K562 (cell line): ENCODE measurements at regions not wholly inside any gene's neighbourhood (a gene's known extent, or its start where the extent isn't known, plus 50 kb on each side); places are given as distances from the start of the nearest gene placed in this dataset.

Experiments used
- ATAC-seq: fragments of 200-7000 bp; cut with Tn5 transposase; 3 replicates; pipeline ENCODE4 v1.9.1; 2020; ENCODE audit warnings: moderate library complexity
- BruUV-seq: library from RNA; stranded (reverse); fragments of 400-500 nt; replicated peaks from 2 replicates; lab custom pipeline; 2021; lab: Mats Ljungman, UMichigan
- CTCF ChIA-PET: fragments of 300-600 bp; formaldehyde crosslinking; extraction: SDS; loops from one replicate; lab custom pipeline; 2021; ENCODE audit warnings: low intra/inter-chr PET ratio; lab: Yijun Ruan, JAX
- POLR2A ChIA-PET: fragments of 300-600, 350-650 bp; sonication (Branson Sonifier 250); formaldehyde crosslinking; extraction: SDS; loops from one replicate; lab custom pipeline; 2021; ENCODE audit warnings: antibody characterized with exemption, inconsistent platforms; lab: Yijun Ruan, JAX
- DNase-seq, 4 experiments: peaks; one replicate each; pipeline versions ENCODE4 v3.0.0 to v3.0.0-alpha.2; 2011 to 2018; ENCODE audit warnings: low spot score in 3 of 4, mixed read lengths in 3 of 4; ENCODE audit errors: extremely low read depth in 1 of 4
- FAIRE-seq: peaks from 2 replicates; lab custom pipeline; 2011; peaks lifted over from hg19 to GRCh38; lab: Jason Lieb, UNC
- H2AFZ ChIP-seq: 2 replicates; pipeline ENCODE4 v1.6.0; 2011; ENCODE audit warnings: low read depth, low read length, control low read depth, inconsistent platforms
- H3K27ac ChIP-seq: fragments of 200-600 bp; 3 replicates; pipeline ENCODE4 v1.8.0; 2011; ENCODE audit warnings: low read depth, mild to moderate bottlenecking, control low read depth, inconsistent platforms, low read length, moderate library complexity, mixed read lengths; ENCODE audit errors: extremely low read depth
- H3K27me3 ChIP-seq, 2 experiments: fragments of 300-600 bp in 1 of 2; 2 replicates in 1 of 2; 3 replicates in 1 of 2; pipeline versions ENCODE4 v1.6.0 to v1.8.0; 2011; ENCODE audit warnings: inconsistent platforms in 2 of 2, low read length in 2 of 2, mild to moderate bottlenecking in 1 of 2, mixed read lengths in 1 of 2, moderate library complexity in 1 of 2; ENCODE audit not compliant: control insufficient read depth in 2 of 2, insufficient read depth in 2 of 2
- H3K36me3 ChIP-seq: fragments of 300-600 bp; 3 replicates; pipeline ENCODE4 v1.8.0; 2011; ENCODE audit warnings: mild to moderate bottlenecking, low read length, inconsistent platforms; ENCODE audit not compliant: control insufficient read depth, insufficient read depth
- H3K4me1 ChIP-seq, 2 experiments: fragments of 200-600 bp in 1 of 2; replicated peaks in 1 of 2; 2 replicates in 1 of 2; 3 replicates in 1 of 2; pipeline versions ENCODE4 v1.5.1 to v1.8.0; 2011; ENCODE audit warnings: inconsistent platforms in 2 of 2, low read length in 2 of 2, mild to moderate bottlenecking in 1 of 2, mixed read lengths in 1 of 2, moderate library complexity in 1 of 2; ENCODE audit not compliant: control insufficient read depth in 2 of 2, insufficient read depth in 2 of 2
- H3K4me2 ChIP-seq: 2 replicates; pipeline ENCODE4 v1.6.1; 2011; ENCODE audit warnings: low read length, control low read depth, inconsistent platforms, mixed read lengths; ENCODE audit not compliant: insufficient read depth
- H3K4me3 ChIP-seq: fragments of 200-600 bp; sonication (generic), shearing (Covaris generic); 2 replicates; pipeline ENCODE4 v1.5.1; 2016; ENCODE audit warnings: control low read depth, inconsistent platforms
- H3K79me2 ChIP-seq: fragments of 200-600 bp; 3 replicates; pipeline ENCODE4 v1.8.0; 2011; ENCODE audit warnings: low read length, inconsistent platforms; ENCODE audit not compliant: control insufficient read depth, insufficient read depth
- H3K9ac ChIP-seq, 2 experiments: 2 replicates each; pipeline versions ENCODE4 v1.6.0 to v1.6.1; 2011; ENCODE audit warnings: low read depth in 2 of 2, low read length in 2 of 2, control low read depth in 1 of 2, inconsistent platforms in 1 of 2, mild to moderate bottlenecking in 1 of 2, mixed read lengths in 1 of 2; ENCODE audit not compliant: insufficient read depth in 1 of 2
- H3K9me1 ChIP-seq: one replicate; pipeline ENCODE4 v1.6.0; 2011; ENCODE audit warnings: inconsistent platforms, mild to moderate bottlenecking, low read length, moderate library complexity; ENCODE audit not compliant: control insufficient read depth, insufficient read depth
- H3K9me3 ChIP-seq: replicated peaks from 2 replicates; pipeline ENCODE4 v1.5.1; 2011; ENCODE audit warnings: low read depth, low read length, inconsistent platforms; ENCODE audit not compliant: control insufficient read depth, insufficient read depth
- H4K20me1 ChIP-seq: replicated peaks from 2 replicates; pipeline ENCODE4 v1.6.1; 2011; ENCODE audit warnings: low read length, inconsistent platforms, mixed read lengths; ENCODE audit not compliant: control insufficient read depth, insufficient read depth
- LEF1 ChIP-seq: fragments of 450-650 bp; IDR thresholded peaks from 2 replicates; pipeline ENCODE4 v1.6.1; 2016; ENCODE audit warnings: mild to moderate bottlenecking
- MCM2 ChIP-seq: fragments of 450-650 bp; IDR thresholded peaks from 2 replicates; pipeline ENCODE4 v1.6.1; 2017; ENCODE audit warnings: low read depth, mild to moderate bottlenecking
- NFE2 ChIP-seq: IDR thresholded peaks from 2 replicates; pipeline ENCODE4 v1.6.1; 2014; ENCODE audit warnings: antibody characterized with exemption, low read depth
- POU5F1 ChIP-seq: fragments of 150-350 bp; IDR thresholded peaks from 2 replicates; pipeline ENCODE4 v1.6.1; 2014; ENCODE audit warnings: borderline replicate concordance, low read length, low read depth, mild to moderate bottlenecking; ENCODE audit not compliant: partially characterized antibody
- SIRT6 ChIP-seq: IDR thresholded peaks from one replicate; pipeline ENCODE4 v1.6.1; 2012; ENCODE audit warnings: low read depth, mild to moderate bottlenecking, control low read depth, inconsistent platforms, low read length, moderate library complexity
- ZNF263 ChIP-seq: sonication (generic); formaldehyde crosslinking; IDR thresholded peaks from 2 replicates; pipeline ENCODE4 v1.8.0; 2022; ENCODE audit warnings: mild to moderate bottlenecking, missing genetic modification reagents, borderline replicate concordance
- ZNF75A ChIP-seq: fragments of 450-650 bp; formaldehyde crosslinking; IDR thresholded peaks from 2 replicates; pipeline ENCODE4 v1.4.0; 2020; ENCODE audit warnings: mild to moderate bottlenecking
- in situ Hi-C: fragments of 300-500 bp; cut with MboI; formaldehyde crosslinking; loops from 4 replicates; pipeline ENCODE4 v1.15.0; 2018; ENCODE audit warnings: inconsistent platforms, mixed read lengths
- intact Hi-C: fragments of 100-400 bp; cut with micrococcal nuclease; formaldehyde crosslinking; loops from 2 replicates; pipeline ENCODE4 v1.14.2; 2022
- TF ChIP-seq, protein P1 (sequence below): IDR thresholded peaks from 2 replicates; pipeline ENCODE4 v1.6.1; 2012; ENCODE audit warnings: low read depth, low read length, improper control_type of control experiment, borderline replicate concordance
- TF ChIP-seq, protein P2 (sequence below), 2 experiments: fragments of 200-800 bp in 1 of 2; sonication (Bioruptor generic) in 1 of 2; sonication (generic) in 1 of 2; formaldehyde crosslinking in 1 of 2; IDR thresholded peaks in 1 of 2; conservative IDR thresholded peaks in 1 of 2; 2 replicates each; pipeline versions ENCODE4 v1.5.0 to v1.6.1; 2016 to 2020; ENCODE audit warnings: missing compliant biosample characterization in 1 of 2, missing genetic modification characterization in 1 of 2, missing genetic modification reagents in 1 of 2
- TF ChIP-seq, protein P3 (sequence below): fragments of 250-450 bp; sonication (Bioruptor Pico); IDR thresholded peaks from 2 replicates; pipeline ENCODE4 v1.4.0; 2020; ENCODE audit warnings: mild to moderate bottlenecking

DNA sequence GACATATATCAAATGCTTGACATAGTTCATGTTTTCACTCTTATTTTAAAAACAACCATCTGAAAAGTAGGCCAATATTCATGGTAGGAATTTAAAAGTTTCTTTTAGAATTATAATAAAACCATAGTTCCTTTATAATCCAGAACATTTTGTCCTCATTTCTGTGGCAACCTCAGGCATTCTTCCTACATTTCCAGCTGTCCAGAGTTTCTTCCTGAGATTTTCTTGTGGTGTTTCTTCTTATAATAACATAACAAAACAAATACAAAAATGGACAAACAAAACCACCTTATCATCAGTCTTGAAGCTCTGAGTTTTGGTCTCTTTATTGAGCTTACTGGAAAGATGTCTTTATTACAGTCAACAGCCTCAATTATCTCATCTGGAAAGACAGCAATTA is 2028.6 kb upstream of the CELF4 start:
- ChIA-PET POLR2A (no interaction called here), CTCF (no interaction called here)
- H3K79me2 ChIP-seq: no peaks in the 10 kb centered on the region
- H3K36me3 ChIP-seq: no peaks in the 10 kb centered on the region
- in situ Hi-C loops (no loop called here), intact Hi-C loops (no loop called here)
- no peak overlapping the region for H3K27ac ChIP-seq
- TF ChIP-seq MCM2 (no peak), LEF1 (no peak), NFE2 (no peak), POU5F1 (no peak), ZNF75A (CRISPR knock-in tag) (no peak), ZNF263 (no peak), SIRT6 (no peak)
- TF ChIP-seq, protein P1, sequence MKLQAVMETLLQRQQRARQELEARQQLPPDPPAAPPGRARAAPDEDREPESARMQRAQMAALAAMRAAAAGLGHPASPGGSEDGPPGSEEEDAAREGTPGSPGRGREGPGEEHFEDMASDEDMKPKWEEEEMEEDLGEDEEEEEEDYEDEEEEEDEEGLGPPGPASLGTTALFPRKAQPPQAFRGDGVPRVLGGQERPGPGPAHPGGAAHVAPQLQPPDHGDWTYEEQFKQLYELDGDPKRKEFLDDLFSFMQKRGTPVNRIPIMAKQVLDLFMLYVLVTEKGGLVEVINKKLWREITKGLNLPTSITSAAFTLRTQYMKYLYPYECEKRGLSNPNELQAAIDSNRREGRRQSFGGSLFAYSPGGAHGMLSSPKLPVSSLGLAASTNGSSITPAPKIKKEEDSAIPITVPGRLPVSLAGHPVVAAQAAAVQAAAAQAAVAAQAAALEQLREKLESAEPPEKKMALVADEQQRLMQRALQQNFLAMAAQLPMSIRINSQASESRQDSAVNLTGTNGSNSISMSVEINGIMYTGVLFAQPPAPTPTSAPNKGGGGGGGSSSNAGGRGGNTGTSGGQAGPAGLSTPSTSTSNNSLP: no peak
- TF ChIP-seq, protein P2, sequence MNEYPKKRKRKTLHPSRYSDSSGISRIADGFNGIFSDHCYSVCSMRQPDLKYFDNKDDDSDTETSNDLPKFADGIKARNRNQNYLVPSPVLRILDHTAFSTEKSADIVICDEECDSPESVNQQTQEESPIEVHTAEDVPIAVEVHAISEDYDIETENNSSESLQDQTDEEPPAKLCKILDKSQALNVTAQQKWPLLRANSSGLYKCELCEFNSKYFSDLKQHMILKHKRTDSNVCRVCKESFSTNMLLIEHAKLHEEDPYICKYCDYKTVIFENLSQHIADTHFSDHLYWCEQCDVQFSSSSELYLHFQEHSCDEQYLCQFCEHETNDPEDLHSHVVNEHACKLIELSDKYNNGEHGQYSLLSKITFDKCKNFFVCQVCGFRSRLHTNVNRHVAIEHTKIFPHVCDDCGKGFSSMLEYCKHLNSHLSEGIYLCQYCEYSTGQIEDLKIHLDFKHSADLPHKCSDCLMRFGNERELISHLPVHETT (CRISPR knock-in tag; conservative IDR thresholded peaks at IDR 0.05 in 1 of 2, IDR thresholded peaks at IDR 0.05 in 1 of 2): no peak
- TF ChIP-seq, protein P3, sequence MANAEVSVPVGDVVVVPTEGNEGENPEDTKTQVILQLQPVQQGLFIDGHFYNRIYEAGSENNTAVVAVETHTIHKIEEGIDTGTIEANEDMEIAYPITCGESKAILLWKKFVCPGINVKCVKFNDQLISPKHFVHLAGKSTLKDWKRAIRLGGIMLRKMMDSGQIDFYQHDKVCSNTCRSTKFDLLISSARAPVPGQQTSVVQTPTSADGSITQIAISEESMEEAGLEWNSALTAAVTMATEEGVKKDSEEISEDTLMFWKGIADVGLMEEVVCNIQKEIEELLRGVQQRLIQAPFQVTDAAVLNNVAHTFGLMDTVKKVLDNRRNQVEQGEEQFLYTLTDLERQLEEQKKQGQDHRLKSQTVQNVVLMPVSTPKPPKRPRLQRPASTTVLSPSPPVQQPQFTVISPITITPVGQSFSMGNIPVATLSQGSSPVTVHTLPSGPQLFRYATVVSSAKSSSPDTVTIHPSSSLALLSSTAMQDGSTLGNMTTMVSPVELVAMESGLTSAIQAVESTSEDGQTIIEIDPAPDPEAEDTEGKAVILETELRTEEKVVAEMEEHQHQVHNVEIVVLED (CRISPR knock-in tag): no peak
- H3K4me2 ChIP-seq: no peak overlapping the region
- DNase-seq: no peak
- H3K9me1 ChIP-seq: no peaks in the 10 kb centered on the region
- FAIRE-seq: no peak
- H3K4me1 ChIP-seq: no peaks in the 10 kb centered on the region
- H3K9me3 ChIP-seq: no peaks in the 10 kb centered on the region
- no peak overlapping the region for H3K4me3 ChIP-seq
- H3K27me3 ChIP-seq: no peaks in the 10 kb centered on the region
- no peak overlapping the region for H3K9ac ChIP-seq
- no peaks in the 10 kb centered on the region for H4K20me1 ChIP-seq
- no peak overlapping the region for H2AFZ ChIP-seq
- no TSS peak for BruUV-seq
- no peak for ATAC-seq
